K562 (cell line): ENCODE measurements at regions not wholly inside any gene's neighbourhood (a gene's known extent, or its start where the extent isn't known, plus 50 kb on each side); places are given as distances from the start of the nearest gene placed in this dataset.

Experiments
- POLR2B ChIP-seq: fragments of 450-650 bp; IDR thresholded peaks from 2 replicates; pipeline ENCODE4 v1.6.1; 2018; ENCODE audit warnings: low read depth; ENCODE audit not compliant: partially characterized antibody
- RAD21 ChIP-seq, 2 experiments: fragments of 250-450 bp in 1 of 2; fragments of 450-650 bp in 1 of 2; sonication (Bioruptor Pico) in 1 of 2; formaldehyde crosslinking in 1 of 2; IDR thresholded peaks in 1 of 2; conservative IDR thresholded peaks in 1 of 2; 2 replicates each; pipeline versions ENCODE4 v1.4.0 to v1.8.0; 2020 to 2022; ENCODE audit warnings: mild to moderate bottlenecking in 2 of 2, moderate library complexity in 1 of 2
- TF ChIP-seq, protein P1 (sequence below), 3 experiments: IDR thresholded peaks in 2 of 3; conservative IDR thresholded peaks in 1 of 3; 2 replicates each; pipeline ENCODE4 v1.5.1; 2011 to 2012; ENCODE audit warnings: low read length in 3 of 3, mild to moderate bottlenecking in 3 of 3, control low read depth in 2 of 3, improper control_type of control experiment in 1 of 3, inconsistent platforms in 1 of 3, low read depth in 1 of 3, mixed read lengths in 1 of 3, moderate library complexity in 1 of 3; ENCODE audit not compliant: insufficient read depth in 2 of 3
- TF ChIP-seq, protein P2 (sequence below): fragments of 450-650 bp; IDR thresholded peaks from 2 replicates; pipeline ENCODE4 v1.6.1; 2016; ENCODE audit warnings: low read depth

DNA sequence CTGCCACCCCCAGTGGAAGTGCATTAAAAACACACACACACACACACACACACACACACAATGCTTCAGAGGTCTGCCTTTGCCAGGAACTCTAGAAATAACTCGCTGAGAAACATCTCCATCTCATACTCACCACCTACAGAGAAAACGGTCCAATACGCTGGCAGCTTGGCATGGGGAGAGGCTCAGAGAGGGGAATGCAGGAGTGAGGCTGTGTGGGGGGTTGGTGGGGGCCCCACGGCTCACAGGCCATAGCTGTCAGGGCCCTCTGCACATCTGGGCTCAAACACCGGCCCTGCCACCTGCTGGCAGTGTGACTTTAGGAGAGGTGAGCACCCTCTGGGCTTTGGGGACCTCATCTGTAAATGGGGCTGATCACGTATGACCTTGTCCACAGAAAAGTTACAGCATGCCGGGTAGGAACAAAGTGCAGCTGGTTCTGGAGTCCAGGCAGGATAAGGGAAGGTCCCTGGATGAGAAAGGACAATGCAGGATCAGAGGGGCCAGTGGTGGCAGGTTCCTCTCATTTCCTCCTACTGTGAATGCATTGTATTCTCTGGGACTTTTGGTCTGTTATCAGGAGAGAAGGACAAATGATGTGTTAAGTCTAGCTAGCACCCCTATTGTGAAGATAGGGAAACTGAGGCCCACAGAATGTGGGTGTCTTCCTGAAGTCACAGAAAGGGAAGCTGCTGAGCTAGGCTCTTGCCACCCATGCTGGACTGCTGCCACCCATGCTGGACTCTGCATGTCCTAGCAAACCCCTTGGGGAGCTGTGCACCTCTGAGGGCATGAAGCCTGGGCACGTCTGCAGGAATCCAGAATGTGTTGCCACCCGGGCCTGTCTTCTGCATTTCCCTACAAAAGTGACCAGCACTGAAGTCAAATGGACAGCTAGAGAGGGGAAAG lies 404.6 kb downstream of the RPS24 start (continued):
- TF ChIP-seq, protein P1, sequence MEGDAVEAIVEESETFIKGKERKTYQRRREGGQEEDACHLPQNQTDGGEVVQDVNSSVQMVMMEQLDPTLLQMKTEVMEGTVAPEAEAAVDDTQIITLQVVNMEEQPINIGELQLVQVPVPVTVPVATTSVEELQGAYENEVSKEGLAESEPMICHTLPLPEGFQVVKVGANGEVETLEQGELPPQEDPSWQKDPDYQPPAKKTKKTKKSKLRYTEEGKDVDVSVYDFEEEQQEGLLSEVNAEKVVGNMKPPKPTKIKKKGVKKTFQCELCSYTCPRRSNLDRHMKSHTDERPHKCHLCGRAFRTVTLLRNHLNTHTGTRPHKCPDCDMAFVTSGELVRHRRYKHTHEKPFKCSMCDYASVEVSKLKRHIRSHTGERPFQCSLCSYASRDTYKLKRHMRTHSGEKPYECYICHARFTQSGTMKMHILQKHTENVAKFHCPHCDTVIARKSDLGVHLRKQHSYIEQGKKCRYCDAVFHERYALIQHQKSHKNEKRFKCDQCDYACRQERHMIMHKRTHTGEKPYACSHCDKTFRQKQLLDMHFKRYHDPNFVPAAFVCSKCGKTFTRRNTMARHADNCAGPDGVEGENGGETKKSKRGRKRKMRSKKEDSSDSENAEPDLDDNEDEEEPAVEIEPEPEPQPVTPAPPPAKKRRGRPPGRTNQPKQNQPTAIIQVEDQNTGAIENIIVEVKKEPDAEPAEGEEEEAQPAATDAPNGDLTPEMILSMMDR (IDR thresholded peaks at IDR 0.05 in 2 of 3, conservative IDR thresholded peaks at IDR 0.05 in 1 of 3; ENCODE audit: insufficient read depth in 2 of 3, low read depth in 1 of 3, low read length in 3 of 3) = peak; percentile 26 to 33 (median 33); a peak in 2 of 6 replicates
- TF ChIP-seq POLR2B (no peak), RAD21 (CRISPR knock-in tag; conservative IDR thresholded peaks at IDR 0.05 in 1 of 2, IDR thresholded peaks at IDR 0.05 in 1 of 2) (peak in 1 of 2 experiments; percentile 34; a peak in 1 of 4 replicates)
- TF ChIP-seq, protein P2, sequence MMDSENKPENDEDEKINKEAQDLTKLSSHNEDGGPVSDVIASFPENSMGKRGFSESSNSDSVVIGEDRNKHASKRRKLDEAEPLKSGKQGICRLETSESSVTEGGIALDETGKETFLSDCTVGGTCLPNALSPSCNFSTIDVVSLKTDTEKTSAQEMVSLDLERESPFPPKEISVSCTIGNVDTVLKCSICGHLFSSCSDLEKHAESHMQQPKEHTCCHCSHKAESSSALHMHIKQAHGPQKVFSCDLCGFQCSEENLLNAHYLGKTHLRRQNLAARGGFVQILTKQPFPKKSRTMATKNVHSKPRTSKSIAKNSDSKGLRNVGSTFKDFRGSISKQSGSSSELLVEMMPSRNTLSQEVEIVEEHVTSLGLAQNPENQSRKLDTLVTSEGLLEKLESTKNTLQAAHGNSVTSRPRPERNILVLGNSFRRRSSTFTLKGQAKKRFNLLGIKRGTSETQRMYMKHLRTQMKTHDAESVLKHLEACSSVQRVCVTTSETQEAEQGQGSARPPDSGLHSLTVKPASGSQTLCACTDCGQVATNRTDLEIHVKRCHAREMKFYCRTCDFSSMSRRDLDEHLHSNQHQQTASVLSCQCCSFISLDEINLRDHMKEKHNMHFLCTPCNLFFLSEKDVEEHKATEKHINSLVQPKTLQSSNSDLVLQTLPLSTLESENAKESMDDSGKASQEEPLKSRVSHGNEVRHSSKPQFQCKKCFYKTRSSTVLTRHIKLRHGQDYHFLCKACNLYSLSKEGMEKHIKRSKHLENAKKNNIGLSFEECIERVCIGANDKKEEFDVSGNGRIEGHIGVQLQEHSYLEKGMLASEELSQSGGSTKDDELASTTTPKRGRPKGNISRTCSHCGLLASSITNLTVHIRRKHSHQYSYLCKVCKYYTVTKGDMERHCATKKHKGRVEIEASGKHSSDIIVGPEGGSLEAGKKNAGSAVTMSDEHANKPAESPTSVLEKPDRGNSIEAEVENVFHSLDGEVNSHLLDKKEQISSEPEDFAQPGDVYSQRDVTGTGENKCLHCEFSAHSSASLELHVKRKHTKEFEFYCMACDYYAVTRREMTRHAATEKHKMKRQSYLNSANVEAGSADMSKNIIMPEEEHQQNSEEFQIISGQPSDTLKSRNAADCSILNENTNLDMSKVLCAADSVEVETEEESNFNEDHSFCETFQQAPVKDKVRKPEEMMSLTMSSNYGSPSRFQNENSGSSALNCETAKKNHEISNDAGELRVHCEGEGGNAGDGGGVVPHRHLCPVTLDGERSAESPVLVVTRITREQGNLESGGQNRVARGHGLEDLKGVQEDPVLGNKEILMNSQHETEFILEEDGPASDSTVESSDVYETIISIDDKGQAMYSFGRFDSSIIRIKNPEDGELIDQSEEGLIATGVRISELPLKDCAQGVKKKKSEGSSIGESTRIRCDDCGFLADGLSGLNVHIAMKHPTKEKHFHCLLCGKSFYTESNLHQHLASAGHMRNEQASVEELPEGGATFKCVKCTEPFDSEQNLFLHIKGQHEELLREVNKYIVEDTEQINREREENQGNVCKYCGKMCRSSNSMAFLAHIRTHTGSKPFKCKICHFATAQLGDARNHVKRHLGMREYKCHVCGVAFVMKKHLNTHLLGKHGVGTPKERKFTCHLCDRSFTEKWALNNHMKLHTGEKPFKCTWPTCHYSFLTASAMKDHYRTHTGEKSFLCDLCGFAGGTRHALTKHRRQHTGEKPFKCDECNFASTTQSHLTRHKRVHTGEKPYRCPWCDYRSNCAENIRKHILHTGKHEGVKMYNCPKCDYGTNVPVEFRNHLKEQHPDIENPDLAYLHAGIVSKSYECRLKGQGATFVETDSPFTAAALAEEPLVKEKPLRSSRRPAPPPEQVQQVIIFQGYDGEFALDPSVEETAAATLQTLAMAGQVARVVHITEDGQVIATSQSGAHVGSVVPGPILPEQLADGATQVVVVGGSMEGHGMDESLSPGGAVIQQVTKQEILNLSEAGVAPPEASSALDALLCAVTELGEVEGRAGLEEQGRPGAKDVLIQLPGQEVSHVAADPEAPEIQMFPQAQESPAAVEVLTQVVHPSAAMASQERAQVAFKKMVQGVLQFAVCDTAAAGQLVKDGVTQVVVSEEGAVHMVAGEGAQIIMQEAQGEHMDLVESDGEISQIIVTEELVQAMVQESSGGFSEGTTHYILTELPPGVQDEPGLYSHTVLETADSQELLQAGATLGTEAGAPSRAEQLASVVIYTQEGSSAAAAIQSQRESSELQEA = no peak
